ENCODE measurements at regions not wholly inside any gene's neighbourhood (a gene's known extent, or its start where the extent isn't known, plus 50 kb on each side); places are given as distances from the start of the nearest gene placed in this dataset.
"Not testable (repeated sequence)": the region's sequence is repeated elsewhere in the genome, so short reads cannot be mapped to it uniquely, and the experiment has no call there.

DNA sequence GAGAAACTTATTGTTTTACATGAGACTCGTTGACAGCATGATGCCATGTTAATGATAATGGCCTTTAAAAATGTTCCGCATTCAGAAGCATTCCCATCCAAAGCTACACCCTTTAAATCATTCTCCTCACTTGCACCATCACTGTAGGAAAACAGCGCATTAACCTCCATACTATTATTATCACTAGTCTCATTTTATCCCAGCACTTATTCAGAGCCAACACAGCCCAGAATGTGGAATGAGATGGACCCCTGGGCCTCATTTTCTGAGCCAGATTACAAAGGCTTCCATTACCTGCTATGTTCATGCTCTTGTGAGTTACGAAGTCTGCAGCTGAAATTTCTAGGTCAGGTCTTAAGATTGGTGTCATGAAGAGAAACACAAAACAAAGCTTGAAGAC, 159.4 kb downstream of the HS3ST3A1 start:
- no peak for DNase-seq (ENCODE audit: low spot score)

DNA sequence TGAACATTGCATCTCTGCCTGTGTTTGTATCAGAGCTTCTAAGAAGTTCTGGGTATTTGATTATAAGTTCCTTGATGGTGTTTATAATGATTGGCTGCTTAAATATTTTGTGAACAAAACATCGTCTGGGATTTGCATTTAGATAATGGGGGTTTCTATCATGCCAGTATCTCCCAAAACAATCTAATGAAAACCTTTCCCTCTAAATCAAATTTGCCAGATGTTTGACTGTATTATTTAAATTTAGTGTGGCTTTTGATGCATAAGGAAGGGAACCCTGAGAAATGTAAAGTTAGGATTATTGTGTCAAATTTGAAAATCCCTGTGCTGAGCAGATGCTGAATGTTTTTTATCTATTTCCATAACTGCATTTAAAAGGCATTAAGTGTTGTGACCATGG, 159.9 kb downstream of the HS3ST3A1 start:
- DNase-seq (ENCODE audit: low spot score), result no peak

DNA sequence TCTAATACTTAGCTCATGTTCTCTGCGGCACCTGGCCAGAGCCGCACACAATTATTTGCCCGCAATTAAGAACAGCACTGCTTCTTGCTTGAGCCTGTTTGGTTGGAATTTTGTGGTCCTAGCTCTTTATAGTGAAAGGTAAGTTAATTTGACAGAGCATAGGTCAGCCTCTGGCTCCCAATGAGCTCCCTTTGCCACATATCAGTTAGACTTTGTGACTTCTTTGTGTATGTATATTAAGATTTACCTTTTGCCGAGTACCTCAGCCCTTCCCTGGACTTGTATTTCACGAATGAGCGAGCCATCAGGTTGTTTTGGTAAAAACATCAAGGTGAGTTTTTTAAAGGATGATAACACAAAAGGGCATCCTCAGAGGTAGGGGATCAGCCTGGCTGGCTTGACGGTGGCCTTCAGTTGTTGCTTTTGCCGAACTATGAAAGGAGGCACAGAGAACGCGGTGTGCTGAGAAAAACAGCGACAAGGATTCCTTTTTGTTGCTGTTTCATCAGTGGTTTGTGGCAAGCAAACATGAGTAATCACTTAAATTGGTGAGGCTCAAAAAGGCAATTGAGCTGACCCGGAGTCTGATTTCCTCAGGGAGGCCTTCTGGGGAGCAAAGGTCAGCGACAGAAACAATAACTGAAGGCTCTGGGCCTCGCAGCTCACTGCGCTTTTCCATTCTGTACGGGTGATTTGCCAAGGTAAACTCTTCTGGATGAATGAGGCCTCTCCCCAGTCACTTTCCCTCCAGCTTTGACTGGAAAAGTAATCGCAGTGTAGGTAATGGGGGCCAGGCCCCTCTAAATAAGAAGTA, 163.6 kb downstream of the HS3ST3A1 start:
- DNase-seq (ENCODE audit: low spot score), result no peak

DNA sequence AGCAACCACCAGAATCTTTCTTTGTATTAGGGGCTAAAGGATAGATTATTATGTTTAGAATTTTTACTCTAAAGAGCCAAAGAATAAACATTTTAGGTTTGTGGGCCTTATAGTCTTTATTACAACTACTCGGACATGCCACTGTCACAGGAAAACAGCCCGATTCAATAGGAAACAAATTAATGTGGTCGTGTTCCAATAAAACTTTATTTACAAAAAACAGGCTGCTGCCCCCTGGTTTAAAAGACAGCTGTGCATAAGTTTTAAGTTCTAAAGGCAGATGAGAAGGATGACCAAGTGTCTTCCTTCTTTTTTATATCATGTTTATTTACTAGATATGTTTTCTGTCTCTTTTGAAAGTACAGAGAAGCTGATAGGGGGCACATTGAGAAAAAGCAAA, 166.5 kb downstream of the HS3ST3A1 start:
- no peak for DNase-seq (ENCODE audit: low spot score)

DNA sequence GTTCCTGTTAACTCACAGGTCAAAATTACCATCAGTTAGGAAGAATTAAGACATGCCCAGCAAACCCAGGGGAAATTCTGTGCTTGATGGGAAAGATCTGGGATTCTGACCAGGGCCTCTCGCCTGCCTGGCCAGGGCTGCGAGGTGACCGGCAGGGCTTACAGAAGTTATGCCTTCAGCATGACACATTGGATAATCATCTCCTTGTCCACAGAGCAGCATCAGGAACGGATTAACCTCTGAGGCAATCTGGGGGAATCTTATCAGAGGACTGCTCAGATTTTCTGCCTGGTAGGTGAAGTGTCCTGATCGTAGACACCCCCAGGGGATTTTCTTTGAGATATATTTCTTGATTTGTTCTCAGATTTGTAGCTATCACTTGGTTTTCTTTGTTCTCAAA, 172.5 kb downstream of the HS3ST3A1 start:
- DNase-seq (ENCODE audit: low spot score), result peak; percentile 11

DNA sequence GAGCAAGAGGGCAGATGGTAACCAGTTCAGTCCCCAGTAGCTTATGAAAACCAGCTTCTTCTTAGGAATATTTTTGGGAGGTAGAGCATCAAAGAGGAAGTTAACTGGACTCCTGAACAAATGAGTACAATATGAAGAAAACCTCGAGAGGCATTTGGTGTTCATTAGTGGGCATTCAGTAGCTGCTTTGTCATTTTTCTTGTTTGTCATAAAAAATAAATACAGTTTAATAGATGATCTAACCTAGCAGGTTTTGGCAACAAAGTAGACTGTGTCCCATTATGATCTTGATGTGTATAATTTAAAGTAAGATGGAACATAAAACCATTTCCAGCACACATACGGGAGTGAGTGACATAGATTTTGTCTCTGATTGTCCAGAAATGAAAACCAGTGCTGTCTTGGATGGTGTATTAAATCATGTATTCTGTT, 173.1 kb downstream of the HS3ST3A1 start:
- DNase-seq (ENCODE audit: low spot score), result no peak

DNA sequence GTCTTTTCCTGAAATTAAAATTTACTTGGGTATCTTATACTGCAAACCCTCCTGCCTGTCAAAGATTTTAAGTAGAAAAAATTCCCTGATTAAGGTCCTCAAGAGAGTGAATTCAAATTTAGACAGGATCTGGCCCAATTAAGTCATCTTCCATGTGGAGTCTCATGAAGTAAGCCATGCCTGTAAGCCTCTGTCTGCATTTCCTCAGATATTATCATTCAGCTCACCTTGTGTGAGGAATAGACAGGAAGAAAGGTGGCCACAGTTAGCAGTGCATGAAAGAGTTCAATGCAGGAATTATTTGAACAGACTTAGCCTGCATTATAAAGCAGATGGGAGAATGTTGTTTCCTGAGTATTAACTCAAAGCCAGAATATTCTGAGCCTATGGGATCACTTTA, 174.7 kb downstream of the HS3ST3A1 start:
- no peak for DNase-seq (ENCODE audit: low spot score)

DNA sequence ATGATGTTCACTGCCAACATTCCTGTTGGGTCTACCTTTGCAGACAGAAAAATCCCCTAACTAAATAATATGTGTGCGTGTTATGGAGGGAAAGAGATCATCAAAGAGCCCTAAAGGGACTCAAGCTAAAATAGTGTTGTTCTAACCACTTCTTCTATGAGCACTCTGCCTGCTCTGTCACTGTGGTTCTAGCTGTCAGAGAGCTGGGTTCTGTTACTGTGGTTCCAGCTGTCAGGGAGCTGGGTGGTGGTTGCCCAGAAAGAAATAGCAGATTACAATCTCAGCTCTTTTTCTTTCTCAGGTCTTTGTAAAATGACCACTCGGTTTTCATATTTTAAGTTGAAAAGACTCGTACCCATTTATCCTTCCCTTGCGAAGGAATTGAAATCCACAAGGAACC, 176.3 kb downstream of the HS3ST3A1 start:
- DNase-seq (ENCODE audit: low spot score), result no peak

DNA sequence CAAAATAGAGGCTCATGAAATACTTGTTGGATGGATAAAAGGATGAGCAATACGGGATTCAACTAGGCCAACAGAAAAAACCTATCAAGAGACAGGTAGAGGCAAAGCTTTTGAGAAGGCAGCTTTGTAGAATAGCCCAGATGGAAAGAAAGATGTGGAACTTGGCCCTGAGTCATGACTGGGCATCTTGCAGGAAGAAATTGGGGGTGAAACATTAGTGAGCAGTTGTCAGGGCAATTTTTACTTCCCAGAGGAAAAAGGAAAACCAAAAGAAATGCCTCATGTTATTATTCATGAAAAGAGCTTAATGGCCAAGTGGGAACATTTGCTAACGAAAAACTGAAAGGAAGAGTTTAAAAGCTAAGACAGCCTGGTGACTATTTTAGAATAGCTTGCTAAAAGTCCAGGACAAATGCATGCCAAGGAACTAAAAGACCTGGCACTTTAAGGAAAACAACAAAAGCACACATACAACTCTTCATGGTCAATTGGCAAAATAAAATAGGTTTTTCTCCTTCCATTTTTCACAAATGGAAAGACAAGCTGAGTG, 180.1 kb downstream of the HS3ST3A1 start:
- DNase-seq (ENCODE audit: low spot score), result no peak

DNA sequence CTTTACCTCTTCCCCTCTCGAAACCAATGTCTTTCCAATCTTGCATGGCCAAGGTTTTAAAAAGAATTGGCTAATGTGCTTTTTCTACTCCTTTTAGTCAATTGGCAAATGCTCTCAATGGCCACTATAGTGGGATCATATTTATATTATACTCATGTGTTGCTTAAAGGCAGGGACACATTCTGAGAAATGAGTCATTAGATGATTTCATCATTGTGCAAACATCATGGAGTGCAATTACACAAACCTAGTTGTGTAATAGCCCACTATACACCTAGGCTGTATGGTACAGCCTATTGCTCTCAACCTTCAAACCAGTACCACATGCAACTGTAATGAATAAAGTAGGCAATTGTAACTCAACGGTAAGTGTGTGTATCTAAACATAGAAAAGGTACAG, 180.9 kb downstream of the HS3ST3A1 start:
- DNase-seq (ENCODE audit: low spot score), result peak; percentile 81

DNA sequence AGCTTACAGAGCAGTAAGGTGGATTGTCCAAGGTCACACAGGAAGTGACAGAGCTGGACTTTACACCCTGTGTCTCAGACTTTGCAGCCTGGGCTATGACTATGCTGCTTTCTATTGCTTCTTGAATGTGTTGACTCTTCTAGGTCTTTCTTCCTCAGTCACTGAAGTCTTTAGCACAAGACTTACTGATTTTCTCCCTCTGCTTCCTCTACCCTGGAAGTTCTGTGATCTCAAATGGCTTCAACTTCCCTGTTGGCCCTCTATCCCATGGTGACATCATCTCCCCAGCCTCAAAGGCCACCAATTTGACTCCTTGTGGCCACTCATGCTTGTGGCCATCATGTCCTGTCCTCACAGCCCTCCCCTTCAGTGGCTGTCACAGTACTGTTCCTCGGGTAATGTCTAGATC, 181.3 kb downstream of the HS3ST3A1 start:
- DNase-seq (ENCODE audit: low spot score), result peak; percentile 9

DNA sequence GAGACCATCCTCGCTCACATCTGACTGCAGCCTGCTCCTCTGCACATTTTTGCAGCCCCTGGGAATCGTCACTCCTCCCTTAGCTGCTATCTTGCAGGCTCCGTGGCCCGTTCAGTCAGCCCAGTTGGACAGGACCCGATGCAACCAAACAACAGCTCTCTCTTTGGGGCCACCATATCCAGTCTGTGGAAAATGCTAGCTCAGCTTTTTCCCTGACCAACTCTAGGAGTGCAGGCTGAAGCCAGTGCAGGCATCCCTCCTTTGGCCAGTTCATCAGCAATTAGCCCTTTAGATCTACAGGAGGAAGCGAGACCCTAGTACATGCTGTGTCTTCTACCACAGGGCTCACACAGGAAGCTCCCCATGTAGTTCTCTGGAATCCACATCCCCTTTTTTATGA, 182.1 kb downstream of the HS3ST3A1 start:
- no peak for DNase-seq (ENCODE audit: low spot score)

DNA sequence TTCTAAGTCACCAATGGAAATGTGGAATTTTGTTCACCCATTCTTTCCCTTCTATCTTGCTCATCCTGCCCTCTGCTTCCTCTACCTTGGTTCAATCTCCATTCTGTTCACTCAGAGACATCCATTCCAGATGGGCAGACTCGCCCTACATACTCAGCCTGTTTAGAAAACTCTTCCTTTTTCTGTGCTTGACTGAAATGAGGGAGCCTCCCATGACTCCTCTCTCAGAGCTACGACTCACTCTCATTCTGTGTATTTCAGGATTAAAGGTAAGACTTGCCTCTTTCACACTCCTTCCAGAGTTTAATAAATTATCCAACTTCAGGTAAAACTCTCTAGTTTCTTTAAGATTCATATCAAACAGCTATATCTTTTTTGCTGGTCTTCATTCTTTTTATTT, 182.8 kb downstream of the HS3ST3A1 start:
- DNase-seq (ENCODE audit: low spot score), result no peak

DNA sequence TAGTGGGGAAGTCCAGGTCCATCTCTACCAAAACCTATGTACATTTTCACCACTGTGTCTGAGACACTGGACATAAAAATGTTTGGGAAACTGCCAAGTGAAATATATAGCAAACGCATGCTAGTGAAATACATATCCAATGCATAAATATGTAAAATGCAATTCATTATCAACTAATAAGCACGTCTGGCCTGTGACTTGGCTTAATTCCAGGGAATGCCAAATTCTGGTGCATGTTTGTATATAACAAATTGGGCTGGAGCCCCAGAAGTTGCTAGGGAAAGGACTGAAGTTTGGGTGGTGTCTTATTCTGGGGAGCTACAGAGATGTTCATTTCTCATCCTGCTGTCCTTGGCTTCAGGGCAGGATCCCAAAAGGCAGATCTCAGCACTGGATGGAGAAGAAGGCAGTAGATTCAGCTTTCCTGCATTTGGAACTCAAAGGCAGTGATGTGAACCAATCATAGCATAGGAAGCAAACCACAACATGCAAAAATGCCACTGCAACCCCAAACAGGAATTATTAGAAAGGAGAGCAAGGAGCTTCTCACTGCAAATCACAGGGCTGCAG, 184.3 kb downstream of the HS3ST3A1 start:
- DNase-seq (ENCODE audit: low spot score), result no peak

DNA sequence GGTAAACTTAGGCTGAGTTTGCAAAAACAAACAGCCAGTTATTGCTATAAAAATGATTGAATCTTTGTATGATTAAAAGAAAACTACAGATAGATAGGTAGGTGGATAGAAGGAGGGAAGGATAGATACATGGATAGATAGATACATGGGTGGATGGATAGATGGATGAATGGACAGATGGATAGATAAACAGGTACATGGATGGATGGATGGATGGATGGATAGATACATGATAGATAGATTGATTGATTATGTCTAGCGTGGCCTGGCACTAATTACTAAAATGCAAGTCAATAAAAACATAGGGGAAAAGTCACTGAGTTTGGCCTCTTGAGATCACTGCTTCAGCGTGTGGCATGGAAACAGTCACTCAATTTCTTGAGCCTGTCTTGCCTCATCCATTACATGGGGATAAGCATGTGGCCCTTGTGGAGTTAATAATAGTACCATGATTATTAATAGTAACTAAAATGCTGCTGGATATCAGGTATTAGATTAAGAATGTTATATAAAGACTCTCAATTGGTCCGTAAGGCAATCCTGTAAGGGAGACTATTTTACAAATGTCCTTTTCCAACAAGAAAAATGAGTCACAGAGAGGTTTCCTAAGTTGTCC, 184.9 kb downstream of the HS3ST3A1 start:
- DNase-seq (ENCODE audit: low spot score), result no peak

DNA sequence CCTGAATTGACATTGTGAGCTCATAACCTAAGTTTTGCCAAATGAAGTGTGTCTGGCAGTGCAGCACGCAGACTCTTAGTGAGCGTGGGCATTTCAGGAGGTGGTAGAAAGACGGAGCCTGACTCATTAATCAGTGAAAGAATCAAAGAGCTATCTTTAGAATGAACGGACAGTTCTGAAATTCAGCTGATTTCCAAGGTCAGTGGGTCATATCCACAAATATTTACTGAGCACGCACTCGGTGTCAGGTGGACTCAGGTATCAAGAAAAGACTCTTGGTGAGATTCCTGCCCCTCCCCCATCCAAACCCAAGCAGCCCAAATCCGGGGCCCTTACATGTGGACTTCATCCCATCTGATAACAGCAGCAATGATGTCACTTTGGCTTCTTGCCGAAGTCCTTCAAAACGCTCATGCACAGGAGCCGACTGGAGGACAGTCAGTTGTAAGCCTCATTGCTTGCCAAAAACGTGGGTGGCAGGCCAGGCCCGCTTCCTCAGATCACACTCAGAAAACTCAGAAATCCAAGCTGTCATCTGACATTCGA, 185.8 kb downstream of the HS3ST3A1 start:
- DNase-seq (ENCODE audit: low spot score), result peak; percentile 81

DNA sequence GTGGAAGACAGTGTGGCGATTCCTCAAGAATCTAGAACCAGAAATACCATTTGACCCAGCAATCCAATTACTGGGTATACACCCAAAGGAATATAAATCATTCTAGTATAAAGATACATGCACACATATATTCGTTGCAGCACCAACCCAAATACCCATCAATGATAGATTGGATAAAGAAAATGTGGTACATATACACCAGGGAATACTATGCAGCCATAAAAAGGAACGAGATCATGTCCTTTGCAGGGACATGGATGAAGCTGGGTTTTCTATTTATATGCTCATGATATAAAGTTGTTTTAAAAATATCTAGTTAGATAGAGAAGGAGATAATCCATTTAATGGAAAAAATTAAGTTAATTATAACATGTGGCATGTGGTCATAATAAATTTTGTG, 186.5 kb downstream of the HS3ST3A1 start:
- DNase-seq (ENCODE audit: low spot score), result not testable (repeated sequence)

DNA sequence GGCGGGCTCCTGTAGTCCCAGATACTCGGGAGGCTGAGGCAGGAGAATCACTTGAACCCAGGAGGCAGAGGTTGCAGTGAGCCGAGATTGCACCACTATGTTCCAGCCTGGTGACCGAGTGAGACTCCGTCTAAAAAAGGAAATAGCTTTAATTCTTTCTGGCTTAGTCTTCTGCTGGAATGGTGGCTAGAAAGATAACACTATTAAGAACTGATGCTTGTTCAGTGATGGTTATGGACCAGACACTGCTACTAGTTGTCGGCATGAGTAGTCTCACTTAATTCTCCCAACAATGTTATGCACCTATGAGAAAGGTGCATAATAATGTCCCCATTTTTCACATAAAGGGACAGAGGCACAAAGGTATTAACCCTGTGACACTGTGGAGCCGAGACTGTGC, 188.7 kb downstream of the HS3ST3A1 start:
- DNase-seq (ENCODE audit: low spot score), result no peak

DNA sequence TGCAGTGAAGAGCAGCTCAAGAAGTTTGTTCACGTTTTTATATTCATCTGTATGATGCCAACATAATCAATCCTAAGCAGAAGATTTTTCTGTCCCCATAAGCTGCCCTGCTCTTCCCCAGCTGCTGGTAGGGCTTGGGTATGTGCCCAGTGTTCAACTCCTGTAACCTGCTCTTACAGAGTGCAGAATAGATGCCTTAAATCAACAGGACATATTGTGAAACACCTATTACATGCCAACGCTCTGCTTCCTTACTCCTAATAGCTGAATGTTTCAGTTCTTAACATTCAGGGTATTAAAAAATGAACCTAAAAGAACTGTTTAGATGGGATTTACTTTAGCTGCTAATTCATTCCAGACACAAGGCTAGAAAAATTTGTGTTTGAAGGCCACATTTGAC, 190.9 kb downstream of the HS3ST3A1 start:
- DNase-seq (ENCODE audit: low spot score), result no peak

DNA sequence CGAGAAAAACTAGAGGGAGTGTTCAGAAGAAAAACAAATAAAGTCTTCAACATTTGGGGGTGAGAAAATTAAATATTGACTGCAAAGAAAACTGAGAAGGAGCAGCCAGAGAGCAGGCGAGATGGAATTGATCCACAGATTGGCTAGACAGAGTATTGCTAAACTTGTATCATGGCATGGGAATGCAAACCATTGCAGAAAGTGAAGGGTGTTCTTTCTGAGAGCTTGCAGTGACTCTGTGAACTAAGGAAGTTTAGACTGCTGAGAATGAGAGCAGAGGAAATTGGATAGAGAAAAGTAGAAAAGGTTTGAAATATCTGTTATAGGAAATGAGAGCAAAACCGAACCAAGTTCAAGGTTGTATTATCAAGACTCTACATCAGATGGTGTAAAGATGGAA, 191.5 kb downstream of the HS3ST3A1 start:
- DNase-seq (ENCODE audit: low spot score), result no peak

DNA sequence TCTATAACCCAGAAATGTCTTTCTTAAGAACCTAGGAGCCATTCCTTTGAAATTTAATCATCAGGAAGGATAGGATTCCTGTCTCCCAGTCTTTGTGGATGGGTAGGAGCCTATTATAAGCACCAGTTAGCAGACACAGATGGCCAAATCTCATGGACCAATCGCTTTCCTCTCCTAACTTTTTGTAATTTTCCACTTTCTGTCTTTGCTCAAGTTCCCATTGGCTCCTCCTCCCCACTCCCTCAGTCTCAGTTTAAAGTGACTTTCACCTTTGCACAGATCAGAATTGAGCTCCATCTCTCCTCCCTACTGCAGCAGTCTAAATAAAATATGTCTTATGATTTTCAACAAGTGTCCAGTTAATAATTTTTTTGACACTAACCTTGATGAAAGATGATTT, 192.3 kb downstream of the HS3ST3A1 start:
- DNase-seq (ENCODE audit: low spot score), result no peak

DNA sequence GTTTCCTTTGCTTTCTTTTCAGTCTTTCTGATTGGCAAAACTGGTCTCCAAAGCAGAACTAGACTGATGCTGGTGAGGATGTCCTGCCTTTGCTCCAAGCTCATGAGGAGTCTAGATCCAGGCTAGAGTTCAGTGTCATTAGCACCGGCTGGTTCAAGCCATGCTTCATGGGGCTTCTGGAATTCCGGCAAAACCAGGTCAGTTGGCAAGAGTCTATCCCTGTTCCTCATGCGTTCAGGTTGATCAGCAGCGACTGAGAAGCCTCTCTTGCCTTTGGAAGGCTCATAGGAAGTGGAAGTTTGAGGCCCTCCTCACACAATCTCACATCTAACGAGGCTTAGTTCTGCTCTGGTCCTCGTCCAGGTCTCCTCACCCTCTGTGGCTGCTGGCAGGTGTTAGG, 194.3 kb downstream of the HS3ST3A1 start:
- no peak for DNase-seq (ENCODE audit: low spot score)

DNA sequence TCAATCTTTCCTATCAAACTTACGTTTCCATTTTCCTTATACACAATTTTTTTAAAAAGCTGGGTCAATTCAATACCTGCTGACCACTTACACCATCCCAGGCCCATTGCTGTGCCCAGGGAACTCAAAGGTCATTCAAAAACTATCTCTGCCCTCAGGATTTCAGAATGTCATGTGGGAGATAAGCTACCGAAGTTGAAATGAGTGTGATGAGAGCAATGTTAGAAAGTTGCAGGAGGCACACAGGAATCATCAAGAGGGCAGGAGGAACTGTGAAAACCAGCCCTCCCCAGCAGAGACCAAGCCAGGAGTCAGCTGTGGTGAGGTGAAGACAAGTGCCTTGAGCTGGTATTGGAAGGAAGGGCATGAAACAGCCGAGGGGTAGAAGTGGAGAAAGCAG, 195.9 kb downstream of the HS3ST3A1 start:
- no peak for DNase-seq (ENCODE audit: low spot score)

Data from H4 (cell line).